Suprapubic skin (tissue), 4 donors: ENCODE measurements at regions not wholly inside any gene's neighbourhood (a gene's known extent, or its start where the extent isn't known, plus 50 kb on each side); places are given as distances from the start of the nearest gene placed in this dataset.

Experiments
- CTCF ChIP-seq, 2 donors: fragments of 200-600 bp in 1 of 2; fragments of 450-650 bp in 1 of 2; sonication (generic) in 1 of 2; IDR thresholded peaks; one replicate each; pipeline ENCODE4 v1.5.1; 2016 to 2019; ENCODE audit warnings: antibody characterized with exemption in 2 of 2, mild to moderate bottlenecking in 1 of 2, moderate library complexity in 1 of 2
- EP300 ChIP-seq: sonication (generic); formaldehyde crosslinking; IDR thresholded peaks from one replicate; pipeline ENCODE4 v1.6.1; 2017; ENCODE audit warnings: antibody characterized with exemption
- POLR2A ChIP-seq, 2 donors: fragments of 450-650 bp; IDR thresholded peaks; one replicate each; pipeline ENCODE4 v1.6.1; 2017; ENCODE audit warnings: antibody characterized with exemption in 2 of 2, mild to moderate bottlenecking in 2 of 2, moderate library complexity in 2 of 2
- POLR2AphosphoS5 ChIP-seq, 3 donors: sonication (generic); formaldehyde crosslinking; IDR thresholded peaks; one replicate each; pipeline ENCODE4 v1.6.1; 2017; ENCODE audit warnings: antibody characterized with exemption in 3 of 3

GRCh38 chr7:51606601-51607154 is 290.1 kb upstream of the COBL start:
- TF ChIP-seq CTCF (IDR thresholded peaks at IDR 0.05) (no peak), POLR2A (IDR thresholded peaks at IDR 0.05) (no peak), POLR2AphosphoS5 (IDR thresholded peaks at IDR 0.05) (no peak), EP300 (no peak)
